ENCODE measurements at regions not wholly inside any gene's neighbourhood (a gene's known extent, or its start where the extent isn't known, plus 50 kb on each side); places are given as distances from the start of the nearest gene placed in this dataset.
"Not testable (repeated sequence)": the region's sequence is repeated elsewhere in the genome, so short reads cannot be mapped to it uniquely, and the experiment has no call there.

DNA sequence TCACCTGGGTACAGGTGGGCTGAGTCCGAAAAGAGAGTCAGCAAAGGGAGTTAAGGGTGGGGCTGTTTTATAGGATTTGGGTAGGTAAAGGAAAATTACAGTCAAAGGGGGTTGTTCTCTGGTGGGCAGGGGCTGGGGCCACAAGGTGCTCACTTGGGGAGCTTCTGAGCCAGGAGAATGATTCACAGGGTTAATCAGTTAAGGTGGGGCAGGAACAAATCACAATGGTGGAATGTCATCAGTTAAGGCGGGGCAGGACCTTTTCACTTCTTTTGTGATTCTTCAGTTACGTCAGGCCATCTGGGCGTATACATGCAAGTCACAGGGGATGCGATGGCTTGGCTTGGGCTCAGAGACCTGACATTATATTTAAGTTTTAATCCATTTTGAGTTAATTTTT, 179.7 kb upstream of the TRPC7 start:
- TF ChIP-seq POLR2A (IDR thresholded peaks at IDR 0.05) = not testable (repeated sequence)
- TF ChIP-seq, protein P1, sequence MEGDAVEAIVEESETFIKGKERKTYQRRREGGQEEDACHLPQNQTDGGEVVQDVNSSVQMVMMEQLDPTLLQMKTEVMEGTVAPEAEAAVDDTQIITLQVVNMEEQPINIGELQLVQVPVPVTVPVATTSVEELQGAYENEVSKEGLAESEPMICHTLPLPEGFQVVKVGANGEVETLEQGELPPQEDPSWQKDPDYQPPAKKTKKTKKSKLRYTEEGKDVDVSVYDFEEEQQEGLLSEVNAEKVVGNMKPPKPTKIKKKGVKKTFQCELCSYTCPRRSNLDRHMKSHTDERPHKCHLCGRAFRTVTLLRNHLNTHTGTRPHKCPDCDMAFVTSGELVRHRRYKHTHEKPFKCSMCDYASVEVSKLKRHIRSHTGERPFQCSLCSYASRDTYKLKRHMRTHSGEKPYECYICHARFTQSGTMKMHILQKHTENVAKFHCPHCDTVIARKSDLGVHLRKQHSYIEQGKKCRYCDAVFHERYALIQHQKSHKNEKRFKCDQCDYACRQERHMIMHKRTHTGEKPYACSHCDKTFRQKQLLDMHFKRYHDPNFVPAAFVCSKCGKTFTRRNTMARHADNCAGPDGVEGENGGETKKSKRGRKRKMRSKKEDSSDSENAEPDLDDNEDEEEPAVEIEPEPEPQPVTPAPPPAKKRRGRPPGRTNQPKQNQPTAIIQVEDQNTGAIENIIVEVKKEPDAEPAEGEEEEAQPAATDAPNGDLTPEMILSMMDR (IDR thresholded peaks at IDR 0.05) = not testable (repeated sequence)

All from tibial nerve (tissue), 3 donors.